HG03521 (cell line): ENCODE measurements at regions not wholly inside any gene's neighbourhood (a gene's known extent, or its start where the extent isn't known, plus 50 kb on each side); places are given as distances from the start of the nearest gene placed in this dataset.
A peak's percentile ranks its signal among the peaks of the same experiment; 100 is the strongest.
"Not testable (repeated sequence)": the region's sequence is repeated elsewhere in the genome, so short reads cannot be mapped to it uniquely, and the experiment has no call there.

ENCODE experiments used
- ATAC-seq: cut with Tn5 transposase; IDR thresholded peaks from one replicate; pipeline ENCODE4 v1.9.1; 2021; ENCODE audit warnings: mild to moderate bottlenecking, moderate library complexity; ENCODE audit not compliant: unreplicated experiment

GRCh38 chr7:16267953-16268820 lies 153.2 kb downstream of the CRPPA start:
- ATAC-seq = no peak

DNA sequence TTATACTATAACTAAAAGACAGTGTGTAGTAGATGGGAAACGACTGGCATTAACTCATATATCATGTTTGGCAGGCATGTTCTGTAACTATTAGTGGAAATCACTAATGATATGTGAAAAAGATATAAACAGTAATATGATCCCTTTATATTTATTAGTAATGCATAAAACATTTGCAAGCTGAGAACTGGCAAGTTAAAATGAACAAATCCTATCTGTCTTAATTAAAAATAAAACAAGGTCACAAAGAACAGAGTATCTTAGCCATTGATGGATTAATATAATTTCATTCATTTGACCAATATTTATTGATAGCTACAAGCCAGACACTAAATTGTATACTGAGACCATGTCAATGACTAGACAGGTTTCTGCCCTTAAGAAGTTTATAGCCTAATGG lies 154.5 kb downstream of the CRPPA start:
- no peak for ATAC-seq

DNA sequence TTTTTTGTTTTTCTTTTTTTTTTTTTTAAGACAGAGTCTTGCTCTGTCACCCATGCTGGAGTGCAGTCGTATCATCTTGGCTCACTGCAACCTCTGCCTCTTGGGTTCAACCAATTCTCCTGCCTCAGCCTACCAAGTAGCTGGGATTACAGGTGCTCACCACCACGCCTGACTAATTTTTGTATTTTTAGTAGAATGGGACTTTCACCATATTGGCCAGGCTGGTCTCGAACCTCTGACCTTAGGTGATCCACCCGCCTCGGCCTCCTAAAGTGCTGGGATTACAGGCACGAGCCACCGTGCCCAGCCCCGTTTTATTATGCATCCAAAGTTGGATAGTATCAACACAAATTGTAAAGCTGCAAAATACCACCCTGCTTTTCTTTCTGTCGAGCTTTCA lies 154.9 kb downstream of the CRPPA start:
- ATAC-seq = not testable (repeated sequence)

DNA sequence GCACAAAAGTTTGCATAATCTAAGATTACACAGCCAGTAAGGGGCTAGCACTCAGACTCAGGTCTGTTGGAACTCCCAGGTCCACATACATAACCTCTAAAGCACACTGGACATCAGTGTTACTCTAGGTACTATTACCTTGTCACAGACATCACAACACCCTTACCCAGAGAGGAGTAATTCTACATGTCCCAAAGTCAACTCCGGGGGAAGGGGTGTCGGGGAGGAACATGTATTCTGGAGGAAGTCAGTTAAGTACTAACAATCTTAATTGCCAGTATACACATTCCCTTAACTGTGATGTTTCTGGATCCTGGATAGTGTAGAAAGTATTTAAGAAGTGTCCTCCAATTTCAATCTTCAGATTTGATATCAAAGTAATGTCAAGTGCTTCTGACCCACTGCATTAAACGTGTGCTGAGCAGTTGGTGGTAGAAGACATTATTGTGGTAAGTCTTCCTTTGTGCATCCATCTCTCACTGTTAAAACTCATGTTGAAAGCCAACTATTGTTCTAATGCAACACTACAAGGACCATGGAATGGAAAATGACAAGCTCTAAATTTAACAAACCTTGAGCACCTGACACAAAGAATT lies 155.4 kb downstream of the CRPPA start:
- no peak for ATAC-seq

GRCh38 chr7:16264823-16265804 lies 156.2 kb downstream of the CRPPA start:
- no peak for ATAC-seq

- ATAC-seq = no peak
Observed at GRCh38 chr7:16264036-16264819, 157.1 kb downstream of the CRPPA start.

DNA sequence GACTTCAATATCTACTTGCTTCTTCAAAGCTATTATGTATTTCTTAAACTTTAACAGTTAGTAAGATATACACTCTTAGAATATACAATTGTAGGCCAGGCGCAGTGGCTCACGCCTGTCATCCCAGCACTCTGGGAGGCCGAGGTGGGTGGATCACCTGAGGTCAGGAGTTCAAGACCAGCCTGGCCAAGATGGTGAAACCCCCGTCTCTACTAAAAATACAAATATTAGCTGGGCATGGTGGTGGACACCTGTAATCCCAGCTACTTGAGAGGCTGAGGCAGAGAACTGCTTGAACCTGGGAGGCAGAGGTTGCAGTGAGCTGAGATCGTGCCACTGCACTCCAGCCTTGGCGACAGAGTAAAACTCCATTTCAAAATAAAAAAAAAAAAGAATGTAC lies 158.0 kb downstream of the CRPPA start:
- ATAC-seq = not testable (repeated sequence)

- ATAC-seq = no peak
Observed at GRCh38 chr7:16261654-16262053, 159.7 kb downstream of the CRPPA start.

- ATAC-seq = no peak
Observed at GRCh38 chr7:16261100-16261499, 160.2 kb downstream of the CRPPA start.

DNA sequence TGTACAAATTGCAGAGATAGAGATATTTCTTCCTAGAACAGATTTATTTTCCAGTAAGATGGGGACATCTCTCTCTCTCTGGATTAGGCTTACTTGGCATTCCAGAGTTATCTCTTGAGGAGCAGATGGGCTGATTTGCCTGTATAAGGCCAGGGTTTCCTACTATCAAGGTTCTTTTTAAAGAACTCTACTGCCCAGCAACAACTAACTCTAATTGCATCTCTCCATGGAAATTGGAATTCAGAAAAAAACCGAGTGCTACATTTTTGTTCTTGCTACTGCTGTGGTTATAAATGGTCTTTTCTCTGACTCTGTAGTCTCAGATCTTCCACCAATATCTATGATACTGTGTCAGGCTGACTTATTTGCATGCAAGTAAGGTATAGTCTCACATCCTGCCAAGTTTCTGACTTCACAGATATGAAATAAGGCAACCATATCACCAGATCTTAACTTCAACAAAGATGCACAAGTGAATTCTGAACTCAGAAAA lies 161.1 kb downstream of the CRPPA start:
- ATAC-seq = peak; percentile 80

DNA sequence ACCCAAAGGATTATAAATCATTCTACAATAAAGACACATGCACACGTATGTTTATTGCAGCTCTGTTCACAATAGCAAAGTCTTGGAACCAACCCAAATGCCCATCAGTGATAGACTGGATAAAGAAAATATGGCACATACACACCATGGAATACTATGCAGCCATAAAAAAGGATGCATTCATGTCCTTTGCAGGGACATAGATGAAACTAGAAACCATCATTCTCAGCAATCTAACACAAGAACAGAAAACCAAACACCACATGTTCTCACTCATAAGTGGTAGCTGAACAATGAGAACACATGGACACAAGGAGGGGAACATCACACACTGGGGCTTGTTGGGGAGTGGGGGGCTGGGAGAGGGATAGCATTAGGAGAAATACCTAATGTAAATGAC lies 164.9 kb downstream of the CRPPA start:
- not testable (repeated sequence) for ATAC-seq

- ATAC-seq = not testable (repeated sequence)
Observed at GRCh38 chr7:16255952-16256351, 165.4 kb downstream of the CRPPA start.

GRCh38 chr7:16250655-16251054 lies 170.7 kb downstream of the CRPPA start:
- not testable (repeated sequence) for ATAC-seq

DNA sequence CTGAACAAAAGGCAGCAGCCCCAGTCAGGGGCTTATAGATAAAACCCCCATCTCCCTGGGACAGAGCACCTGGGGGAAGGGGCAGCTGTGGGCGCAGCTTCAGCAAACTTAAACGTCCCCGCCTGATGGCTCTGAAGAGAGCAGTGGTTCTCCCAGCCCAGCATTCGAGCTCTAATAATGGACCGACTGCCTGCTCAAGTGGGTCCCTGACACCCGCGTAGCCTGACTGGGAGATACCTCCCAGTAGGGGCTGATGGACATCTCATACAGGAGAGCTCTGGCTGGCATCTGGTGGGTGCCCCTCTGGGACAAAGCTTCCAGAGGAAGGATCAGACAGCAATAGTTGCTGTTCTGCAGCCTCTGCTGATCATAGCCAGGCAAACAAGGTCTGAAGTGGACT lies 172.1 kb downstream of the CRPPA start:
- ATAC-seq = not testable (repeated sequence)

- ATAC-seq = not testable (repeated sequence)
Observed at GRCh38 chr7:16248556-16248955, 172.8 kb downstream of the CRPPA start.

DNA sequence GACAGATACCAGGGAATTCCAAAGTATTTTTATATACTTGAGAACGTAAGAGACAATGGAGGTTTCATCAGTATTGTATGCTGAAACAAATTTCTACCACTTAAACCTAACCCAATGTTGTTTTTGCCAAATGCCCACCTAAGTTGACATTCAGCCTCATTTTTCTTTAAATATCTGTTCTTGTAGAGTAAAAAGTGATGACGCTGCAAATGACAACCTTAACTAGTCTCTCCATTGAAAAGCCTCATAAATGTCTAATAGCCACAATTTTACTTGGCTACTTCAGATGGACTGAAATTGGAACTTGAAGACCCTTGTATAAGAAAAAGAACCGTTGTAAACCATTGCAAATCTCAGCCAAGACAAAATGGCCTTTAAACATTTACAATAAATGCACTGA lies 176.9 kb downstream of the CRPPA start:
- ATAC-seq = no peak

- ATAC-seq = no peak
Observed at GRCh38 chr7:16242920-16243319, 178.4 kb downstream of the CRPPA start.

DNA sequence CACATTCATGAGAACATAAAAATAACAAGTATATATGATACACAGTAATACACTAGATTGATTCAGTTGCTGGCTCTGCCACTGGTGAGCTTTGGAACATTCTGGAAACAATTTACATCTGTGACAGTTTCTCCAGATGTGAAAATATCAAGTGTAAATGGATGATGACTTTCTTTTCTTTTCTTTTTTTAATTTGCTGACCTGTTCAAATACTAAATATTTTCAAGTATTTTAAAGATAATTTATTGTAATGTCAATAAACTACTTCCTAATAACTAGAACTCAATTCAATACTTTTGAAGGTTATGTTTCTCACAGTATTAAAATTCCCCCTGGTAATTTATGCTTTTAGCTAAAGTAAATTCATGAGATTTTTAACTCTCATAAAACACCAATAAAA lies 180.3 kb downstream of the CRPPA start:
- ATAC-seq = no peak

GRCh38 chr7:16236381-16236780 lies 185.0 kb downstream of the CRPPA start:
- no peak for ATAC-seq
